ENCODE measurements at regions not wholly inside any gene's neighbourhood (a gene's known extent, or its start where the extent isn't known, plus 50 kb on each side); places are given as distances from the start of the nearest gene placed in this dataset.

DNA sequence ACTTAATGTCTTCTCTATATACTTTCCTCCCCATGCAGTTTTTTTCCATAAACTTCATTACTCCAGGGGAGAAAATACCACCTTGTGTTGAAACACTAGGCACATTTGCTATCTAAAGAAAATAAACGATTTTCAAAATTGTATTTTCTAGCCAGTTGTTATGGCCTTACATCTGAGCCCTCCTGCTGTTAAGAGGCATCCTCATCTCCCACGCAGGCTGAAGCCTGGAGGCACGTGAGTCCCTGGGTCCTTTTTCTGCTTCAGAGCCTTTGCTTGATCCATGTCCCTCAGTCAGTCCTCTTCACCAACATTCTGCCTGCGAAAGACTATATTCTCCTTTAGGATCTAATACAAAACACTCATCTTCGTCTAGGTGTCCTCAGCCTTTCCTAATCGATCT is 479.6 kb upstream of the ZNF717 start:
- intact Hi-C loops (cut with DNase I; ENCODE audit: low total_unique reads) (no loop called here), in situ Hi-C loops (cut with MboI; ENCODE audit: low sequenced_read_pairs in 4 of 4) (no loop called here)
- DNase-seq (no peak), ATAC-seq (no peak)
- Histone ChIP-seq H3K4me3 (no peak overlapping the region), H3K9me3 (no peaks in the 10 kb centered on the region), H3K36me3 (no peaks in the 10 kb centered on the region), H3K4me1 (no peaks in the 10 kb centered on the region), H3K27me3 (no peaks in the 10 kb centered on the region), H3K27ac (no peak overlapping the region)
- TF ChIP-seq, protein P1, sequence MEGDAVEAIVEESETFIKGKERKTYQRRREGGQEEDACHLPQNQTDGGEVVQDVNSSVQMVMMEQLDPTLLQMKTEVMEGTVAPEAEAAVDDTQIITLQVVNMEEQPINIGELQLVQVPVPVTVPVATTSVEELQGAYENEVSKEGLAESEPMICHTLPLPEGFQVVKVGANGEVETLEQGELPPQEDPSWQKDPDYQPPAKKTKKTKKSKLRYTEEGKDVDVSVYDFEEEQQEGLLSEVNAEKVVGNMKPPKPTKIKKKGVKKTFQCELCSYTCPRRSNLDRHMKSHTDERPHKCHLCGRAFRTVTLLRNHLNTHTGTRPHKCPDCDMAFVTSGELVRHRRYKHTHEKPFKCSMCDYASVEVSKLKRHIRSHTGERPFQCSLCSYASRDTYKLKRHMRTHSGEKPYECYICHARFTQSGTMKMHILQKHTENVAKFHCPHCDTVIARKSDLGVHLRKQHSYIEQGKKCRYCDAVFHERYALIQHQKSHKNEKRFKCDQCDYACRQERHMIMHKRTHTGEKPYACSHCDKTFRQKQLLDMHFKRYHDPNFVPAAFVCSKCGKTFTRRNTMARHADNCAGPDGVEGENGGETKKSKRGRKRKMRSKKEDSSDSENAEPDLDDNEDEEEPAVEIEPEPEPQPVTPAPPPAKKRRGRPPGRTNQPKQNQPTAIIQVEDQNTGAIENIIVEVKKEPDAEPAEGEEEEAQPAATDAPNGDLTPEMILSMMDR (IDR thresholded peaks at IDR 0.05 in 4 of 5, conservative IDR thresholded peaks at IDR 0.05 in 1 of 5), result no peak
- TF ChIP-seq POLR2A (IDR thresholded peaks at IDR 0.05), result no peak

DNA sequence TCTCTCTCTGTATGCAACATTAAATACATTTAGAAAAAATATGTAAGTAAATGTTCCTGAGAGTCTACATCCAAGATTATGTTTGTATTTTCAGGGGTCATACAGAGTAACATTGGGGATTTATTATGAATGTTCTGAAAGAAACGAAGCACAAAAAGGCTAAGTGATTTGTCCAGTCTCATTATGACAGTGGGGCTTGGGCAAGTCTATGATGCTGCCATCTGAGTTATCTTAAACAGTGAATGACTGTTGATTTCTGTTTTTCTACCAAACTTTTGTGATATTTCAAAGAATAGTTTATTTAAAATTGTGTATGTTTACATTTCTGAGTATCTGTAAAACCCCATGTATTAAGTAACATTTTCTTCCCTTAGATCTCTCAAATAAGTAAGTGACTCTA is 481.2 kb upstream of the ZNF717 start:
- intact Hi-C loops (cut with DNase I; ENCODE audit: low total_unique reads) (no loop called here), in situ Hi-C loops (cut with MboI; ENCODE audit: low sequenced_read_pairs in 4 of 4) (no loop called here)
- TF ChIP-seq POLR2A (IDR thresholded peaks at IDR 0.05), result no peak
- TF ChIP-seq, protein P1 (IDR thresholded peaks at IDR 0.05 in 4 of 5, conservative IDR thresholded peaks at IDR 0.05 in 1 of 5), result no peak
- no peaks in the 10 kb centered on the region for H3K36me3 ChIP-seq
- no peak overlapping the region for H3K27ac ChIP-seq
- no peak overlapping the region for H3K4me3 ChIP-seq
- no peak for DNase-seq
- ATAC-seq, result no peak
- H3K27me3 ChIP-seq, result no peaks in the 10 kb centered on the region
- H3K9me3 ChIP-seq, result no peaks in the 10 kb centered on the region
- H3K4me1 ChIP-seq, result no peaks in the 10 kb centered on the region

DNA sequence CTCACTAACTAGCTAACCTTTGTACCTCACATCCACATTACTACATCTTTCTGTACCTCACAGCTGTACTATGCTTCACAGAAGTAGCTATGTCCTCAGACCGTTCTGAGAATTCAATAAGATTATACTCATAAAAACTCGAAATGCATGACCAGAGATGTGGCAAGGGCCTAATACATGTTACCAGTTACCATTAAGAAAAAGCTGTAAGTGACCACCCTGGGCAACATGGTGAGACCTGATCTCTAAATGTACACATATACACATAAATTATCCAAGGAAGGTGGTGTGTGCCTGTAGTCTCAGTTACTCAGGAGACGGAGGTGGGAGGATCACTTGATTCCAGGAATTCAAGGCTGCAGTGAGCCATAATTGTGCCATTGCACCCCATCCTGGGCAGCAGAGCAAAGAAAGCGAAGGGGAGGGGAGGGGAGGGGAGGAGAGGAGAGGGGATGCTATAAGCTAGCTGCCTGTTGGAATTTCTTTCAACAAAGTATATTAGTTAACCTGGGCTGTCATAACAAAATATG is 482.6 kb upstream of the ZNF717 start:
- H3K4me3 ChIP-seq, result no peak overlapping the region
- no peaks in the 10 kb centered on the region for H3K4me1 ChIP-seq
- no peak for ATAC-seq
- no peaks in the 10 kb centered on the region for H3K9me3 ChIP-seq
- in situ Hi-C loops (cut with MboI; ENCODE audit: low sequenced_read_pairs in 4 of 4), result no loop called here
- no peak for TF ChIP-seq POLR2A (IDR thresholded peaks at IDR 0.05)
- no peaks in the 10 kb centered on the region for H3K27me3 ChIP-seq
- no peak overlapping the region for H3K27ac ChIP-seq
- no peak for DNase-seq
- intact Hi-C loops (cut with DNase I; ENCODE audit: low total_unique reads), result no loop called here
- H3K36me3 ChIP-seq, result no peaks in the 10 kb centered on the region

DNA sequence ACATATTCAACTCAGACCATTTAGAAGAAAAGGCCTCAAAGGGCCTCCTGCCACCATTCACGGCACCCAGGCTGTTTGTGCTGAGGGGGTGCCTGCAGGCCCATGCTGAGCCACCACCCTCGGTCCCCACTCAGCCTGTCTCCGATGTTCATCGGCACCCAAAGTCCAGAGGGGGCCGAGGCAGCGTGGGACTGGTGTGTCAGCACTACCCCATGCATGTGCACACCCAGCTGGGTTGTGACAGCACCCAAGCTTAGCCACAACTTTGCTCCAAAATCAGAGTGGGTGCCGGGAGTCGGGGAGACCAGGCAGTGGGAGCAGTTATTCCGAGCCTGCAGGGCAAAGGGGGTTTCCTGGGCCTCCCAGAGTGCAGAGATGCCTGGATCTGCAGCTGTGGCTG is 508.5 kb upstream of the ZNF717 start:
- Histone ChIP-seq H3K27me3 (no peaks in the 10 kb centered on the region), H3K4me1 (no peaks in the 10 kb centered on the region), H3K36me3 (no peaks in the 10 kb centered on the region), H3K4me3 (no peak overlapping the region), H3K27ac (no peak overlapping the region), H3K9me3 (no peaks in the 10 kb centered on the region)
- no peak for TF ChIP-seq POLR2A (IDR thresholded peaks at IDR 0.05)
- TF ChIP-seq, protein P1 (IDR thresholded peaks at IDR 0.05 in 4 of 5, conservative IDR thresholded peaks at IDR 0.05 in 1 of 5), result no peak
- DNase-seq (no peak), ATAC-seq (no peak)
- in situ Hi-C loops (cut with MboI; ENCODE audit: low sequenced_read_pairs in 4 of 4), result no loop called here
- intact Hi-C loops (cut with DNase I; ENCODE audit: low total_unique reads), result no loop called here

DNA sequence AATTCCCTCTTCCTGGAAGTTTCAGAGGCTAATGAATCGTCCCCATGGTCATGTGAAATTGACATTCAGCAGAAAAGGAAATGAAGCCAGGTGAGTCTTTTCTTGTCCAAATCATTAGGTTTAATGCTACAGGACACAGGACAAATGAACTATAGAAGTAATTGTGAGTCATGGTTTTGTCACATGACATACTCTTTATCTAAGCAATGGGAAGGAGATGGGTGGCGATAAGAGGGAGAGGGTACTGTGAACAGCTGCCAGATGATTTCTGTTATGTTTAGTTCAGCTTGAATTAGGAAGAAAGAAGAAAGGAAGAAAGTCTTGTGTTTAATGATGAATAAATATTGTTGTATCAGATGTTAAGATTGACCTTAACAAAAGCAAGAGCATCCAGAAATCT is 515.4 kb upstream of the ZNF717 start:
- Histone ChIP-seq H3K27me3 (no peaks in the 10 kb centered on the region), H3K4me3 (no peak overlapping the region), H3K27ac (no peak overlapping the region), H3K36me3 (no peaks in the 10 kb centered on the region), H3K4me1 (no peaks in the 10 kb centered on the region), H3K9me3 (no peaks in the 10 kb centered on the region)
- in situ Hi-C loops (cut with MboI; ENCODE audit: low sequenced_read_pairs in 4 of 4), result no loop called here
- DNase-seq (no peak), ATAC-seq (no peak)
- TF ChIP-seq, protein P1 (IDR thresholded peaks at IDR 0.05 in 4 of 5, conservative IDR thresholded peaks at IDR 0.05 in 1 of 5), result no peak
- no peak for TF ChIP-seq POLR2A (IDR thresholded peaks at IDR 0.05)
- intact Hi-C loops (cut with DNase I; ENCODE audit: low total_unique reads), result no loop called here
